ENCODE measurements at regions not wholly inside any gene's neighbourhood (a gene's known extent, or its start where the extent isn't known, plus 50 kb on each side); places are given as distances from the start of the nearest gene placed in this dataset.

DNA sequence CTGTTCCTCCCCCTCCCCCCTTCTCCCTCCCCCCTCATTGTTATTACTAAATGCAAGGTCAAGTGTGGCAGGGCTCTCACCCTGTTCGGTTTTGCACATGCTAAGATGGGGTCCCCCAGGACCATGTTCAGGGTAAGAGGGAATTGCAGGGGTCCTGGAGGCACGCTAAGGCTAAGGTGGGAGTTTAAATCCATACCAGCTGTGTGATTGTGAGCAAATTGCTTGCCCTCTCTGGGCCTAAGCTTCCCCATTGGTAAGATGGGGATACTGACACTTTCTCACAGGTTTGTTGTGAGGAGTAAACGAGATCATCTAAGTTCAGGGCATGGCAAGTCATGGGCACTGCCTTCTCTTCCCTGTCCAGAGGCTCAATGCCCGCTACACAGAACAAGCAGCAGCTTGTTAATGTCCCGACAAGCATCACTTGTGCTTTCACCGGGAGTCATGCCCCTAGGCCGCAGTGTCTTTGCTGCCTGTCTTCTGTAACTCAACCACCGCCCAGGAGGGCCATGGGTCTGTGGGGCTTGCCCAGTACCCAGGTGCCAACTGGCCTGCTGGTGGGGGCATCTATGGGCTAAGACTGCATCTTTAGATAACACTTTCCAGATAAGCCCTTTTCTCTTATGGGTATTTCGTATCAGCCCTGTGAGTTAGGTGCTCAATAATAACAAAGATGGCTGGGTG, 279.1 kb downstream of the MYCN start:
- no peak for TF ChIP-seq POLR2AphosphoS5 (IDR thresholded peaks at IDR 0.05; ENCODE audit: low read depth, low read length)
- TF ChIP-seq, protein P1, sequence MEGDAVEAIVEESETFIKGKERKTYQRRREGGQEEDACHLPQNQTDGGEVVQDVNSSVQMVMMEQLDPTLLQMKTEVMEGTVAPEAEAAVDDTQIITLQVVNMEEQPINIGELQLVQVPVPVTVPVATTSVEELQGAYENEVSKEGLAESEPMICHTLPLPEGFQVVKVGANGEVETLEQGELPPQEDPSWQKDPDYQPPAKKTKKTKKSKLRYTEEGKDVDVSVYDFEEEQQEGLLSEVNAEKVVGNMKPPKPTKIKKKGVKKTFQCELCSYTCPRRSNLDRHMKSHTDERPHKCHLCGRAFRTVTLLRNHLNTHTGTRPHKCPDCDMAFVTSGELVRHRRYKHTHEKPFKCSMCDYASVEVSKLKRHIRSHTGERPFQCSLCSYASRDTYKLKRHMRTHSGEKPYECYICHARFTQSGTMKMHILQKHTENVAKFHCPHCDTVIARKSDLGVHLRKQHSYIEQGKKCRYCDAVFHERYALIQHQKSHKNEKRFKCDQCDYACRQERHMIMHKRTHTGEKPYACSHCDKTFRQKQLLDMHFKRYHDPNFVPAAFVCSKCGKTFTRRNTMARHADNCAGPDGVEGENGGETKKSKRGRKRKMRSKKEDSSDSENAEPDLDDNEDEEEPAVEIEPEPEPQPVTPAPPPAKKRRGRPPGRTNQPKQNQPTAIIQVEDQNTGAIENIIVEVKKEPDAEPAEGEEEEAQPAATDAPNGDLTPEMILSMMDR (IDR thresholded peaks at IDR 0.05; ENCODE audit: control extremely low read depth in 1 of 3, insufficient read depth in 1 of 3, low read depth in 1 of 3, low read length in 3 of 3) = no peak
- TF ChIP-seq PHF8 (conservative IDR thresholded peaks at IDR 0.05; ENCODE audit: low read depth, low read length) = no peak
- TF ChIP-seq MAFK (IDR thresholded peaks at IDR 0.05; ENCODE audit: low read depth, low read length) = no peak
- TF ChIP-seq, protein P2, sequence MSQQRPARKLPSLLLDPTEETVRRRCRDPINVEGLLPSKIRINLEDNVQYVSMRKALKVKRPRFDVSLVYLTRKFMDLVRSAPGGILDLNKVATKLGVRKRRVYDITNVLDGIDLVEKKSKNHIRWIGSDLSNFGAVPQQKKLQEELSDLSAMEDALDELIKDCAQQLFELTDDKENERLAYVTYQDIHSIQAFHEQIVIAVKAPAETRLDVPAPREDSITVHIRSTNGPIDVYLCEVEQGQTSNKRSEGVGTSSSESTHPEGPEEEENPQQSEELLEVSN (IDR thresholded peaks at IDR 0.05) = no peak
- no peak for TF ChIP-seq CBX8 (IDR thresholded peaks at IDR 0.05; ENCODE audit: borderline replicate concordance, low read depth, low read length)
- no peak for TF ChIP-seq POLR2A (IDR thresholded peaks at IDR 0.05; ENCODE audit: control extremely low read depth in 1 of 2, low read depth in 2 of 2, low read length in 2 of 2)
- no peak for TF ChIP-seq SRF (IDR thresholded peaks at IDR 0.05; ENCODE audit: low read depth, low read length)
- no peak for TF ChIP-seq TAF1 (IDR thresholded peaks at IDR 0.05; ENCODE audit: low read depth, low read length)
- TF ChIP-seq, protein P3, sequence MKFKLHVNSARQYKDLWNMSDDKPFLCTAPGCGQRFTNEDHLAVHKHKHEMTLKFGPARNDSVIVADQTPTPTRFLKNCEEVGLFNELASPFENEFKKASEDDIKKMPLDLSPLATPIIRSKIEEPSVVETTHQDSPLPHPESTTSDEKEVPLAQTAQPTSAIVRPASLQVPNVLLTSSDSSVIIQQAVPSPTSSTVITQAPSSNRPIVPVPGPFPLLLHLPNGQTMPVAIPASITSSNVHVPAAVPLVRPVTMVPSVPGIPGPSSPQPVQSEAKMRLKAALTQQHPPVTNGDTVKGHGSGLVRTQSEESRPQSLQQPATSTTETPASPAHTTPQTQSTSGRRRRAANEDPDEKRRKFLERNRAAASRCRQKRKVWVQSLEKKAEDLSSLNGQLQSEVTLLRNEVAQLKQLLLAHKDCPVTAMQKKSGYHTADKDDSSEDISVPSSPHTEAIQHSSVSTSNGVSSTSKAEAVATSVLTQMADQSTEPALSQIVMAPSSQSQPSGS (IDR thresholded peaks at IDR 0.05; ENCODE audit: low read length) = no peak
- TF ChIP-seq, protein P4, sequence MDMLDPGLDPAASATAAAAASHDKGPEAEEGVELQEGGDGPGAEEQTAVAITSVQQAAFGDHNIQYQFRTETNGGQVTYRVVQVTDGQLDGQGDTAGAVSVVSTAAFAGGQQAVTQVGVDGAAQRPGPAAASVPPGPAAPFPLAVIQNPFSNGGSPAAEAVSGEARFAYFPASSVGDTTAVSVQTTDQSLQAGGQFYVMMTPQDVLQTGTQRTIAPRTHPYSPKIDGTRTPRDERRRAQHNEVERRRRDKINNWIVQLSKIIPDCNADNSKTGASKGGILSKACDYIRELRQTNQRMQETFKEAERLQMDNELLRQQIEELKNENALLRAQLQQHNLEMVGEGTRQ (IDR thresholded peaks at IDR 0.05; ENCODE audit: low read length) = no peak

Measured in H1 (cell line).